ENCODE measurements at regions not wholly inside any gene's neighbourhood (a gene's known extent, or its start where the extent isn't known, plus 50 kb on each side); places are given as distances from the start of the nearest gene placed in this dataset.

GRCh38 chr9:109994141-109994540, 213.8 kb downstream of the C9orf152 start:
- TF ChIP-seq CTCF (IDR thresholded peaks at IDR 0.05) (no peak), POLR2A (IDR thresholded peaks at IDR 0.05) (no peak)
